Keratinocyte (primary cell): ENCODE measurements at regions not wholly inside any gene's neighbourhood (a gene's known extent, or its start where the extent isn't known, plus 50 kb on each side); places are given as distances from the start of the nearest gene placed in this dataset.

Experiments
- DNase-seq: peaks from one replicate; pipeline ENCODE4 v3.0.0-alpha.2; 2011; ENCODE audit warnings: low read depth, missing footprints, low spot score
- FAIRE-seq: peaks from 2 replicates; lab custom pipeline; 2011; peaks lifted over from hg19 to GRCh38; lab: Jason Lieb, UNC
- H2AFZ ChIP-seq: 2 replicates; pipeline ENCODE4 v1.6.0; 2012; ENCODE audit warnings: low read length, control low read depth, inconsistent platforms; ENCODE audit not compliant: control insufficient read depth
- H3K27ac ChIP-seq: 2 replicates; pipeline ENCODE4 v1.5.1; 2011; ENCODE audit warnings: low read length; ENCODE audit not compliant: control insufficient read depth, insufficient read depth
- H3K27me3 ChIP-seq: 3 replicates; pipeline ENCODE4 v1.6.0; 2011; ENCODE audit warnings: low read length; ENCODE audit not compliant: control insufficient read depth, insufficient read depth; ENCODE audit errors: extremely low read depth
- H3K36me3 ChIP-seq, 2 experiments: 2 replicates in 1 of 2; 3 replicates in 1 of 2; pipeline ENCODE4 v1.5.1; 2011; ENCODE audit warnings: low read length in 2 of 2, mild to moderate bottlenecking in 1 of 2; ENCODE audit not compliant: control insufficient read depth in 2 of 2, insufficient read depth in 2 of 2; ENCODE audit errors: extremely low read depth in 1 of 2
- H3K4me1 ChIP-seq: 3 replicates; pipeline ENCODE4 v1.5.1; 2011; ENCODE audit warnings: low read length; ENCODE audit not compliant: control insufficient read depth, insufficient read depth; ENCODE audit errors: extremely low read depth
- H3K4me2 ChIP-seq: 3 replicates; pipeline ENCODE4 v1.6.0; 2011; ENCODE audit warnings: low read depth, low read length; ENCODE audit not compliant: control insufficient read depth, insufficient read depth; ENCODE audit errors: extremely low read depth
- H3K4me3 ChIP-seq, 3 experiments: fragments of 200-600 bp in 1 of 3; sonication (generic) in 1 of 3; 2 replicates in 2 of 3; 3 replicates in 1 of 3; pipeline ENCODE4 v1.5.1; 2011 to 2016; ENCODE audit warnings: low read length in 3 of 3, mild to moderate bottlenecking in 3 of 3, control low read depth in 2 of 3, inconsistent platforms in 1 of 3, low read depth in 1 of 3, mixed read lengths in 1 of 3, mixed run types in 1 of 3, moderate library complexity in 1 of 3; ENCODE audit not compliant: control insufficient read depth in 2 of 3, insufficient read depth in 2 of 3; ENCODE audit errors: extremely low read depth in 1 of 3
- H3K79me2 ChIP-seq: 2 replicates; pipeline ENCODE4 v1.6.0; 2012; ENCODE audit warnings: low read length; ENCODE audit not compliant: control insufficient read depth, insufficient read depth
- H3K9ac ChIP-seq: 3 replicates; pipeline ENCODE4 v1.6.0; 2011; ENCODE audit warnings: low read length; ENCODE audit not compliant: control insufficient read depth, insufficient read depth; ENCODE audit errors: extremely low read depth
- H3K9me1 ChIP-seq: 3 replicates; pipeline ENCODE4 v1.6.0; 2011; ENCODE audit warnings: low read length; ENCODE audit not compliant: control insufficient read depth, insufficient read depth; ENCODE audit errors: extremely low read depth
- H3K9me3 ChIP-seq: 2 replicates; pipeline ENCODE4 v1.5.1; 2012; ENCODE audit warnings: low read depth, low read length; ENCODE audit not compliant: control insufficient read depth
- H4K20me1 ChIP-seq: 3 replicates; pipeline ENCODE4 v1.6.0; 2011; ENCODE audit warnings: low read length; ENCODE audit not compliant: control insufficient read depth, insufficient read depth; ENCODE audit errors: extremely low read depth
- CTCF ChIP-seq, 3 experiments: IDR thresholded peaks in 1 of 3; conservative IDR thresholded peaks in 1 of 3; optimal IDR thresholded peaks in 1 of 3; 2 replicates in 2 of 3; 3 replicates in 1 of 3; pipeline versions ENCODE3 to v1.5.1; 2011; ENCODE audit warnings: low read length in 3 of 3, mild to moderate bottlenecking in 3 of 3, moderate library complexity in 2 of 3, control low read depth in 1 of 3, inconsistent platforms in 1 of 3; ENCODE audit not compliant: insufficient read depth in 2 of 3; ENCODE audit errors: extremely low read depth in 1 of 3
- EZH2 ChIP-seq: IDR thresholded peaks from one replicate; pipeline ENCODE4 v1.6.1; 2012; ENCODE audit warnings: inconsistent platforms, mild to moderate bottlenecking, low read length, moderate library complexity
- dilution Hi-C: fragments of 300-500 bp; cut with MboI; formaldehyde crosslinking; loops from one replicate; pipeline ENCODE4 v1.7.0; 2020; ENCODE audit warnings: low sequenced_read_pairs; ENCODE audit not compliant: extremely low pct_ligation_motif_present

GRCh38 chr6:28750926-28751458, 172.8 kb downstream of the TRIM27 start:
- Histone ChIP-seq H3K9me1 (no peaks in the 10 kb centered on the region), H3K9ac (no peak overlapping the region), H3K9me3 (no peaks in the 10 kb centered on the region), H3K27me3 (peaks cover 3% of the 10 kb centered on the region), H3K79me2 (no peaks in the 10 kb centered on the region), H3K4me1 (peaks cover 5% of the 10 kb centered on the region), H3K36me3 (no peaks in the 10 kb centered on the region), H3K4me3 (no peak overlapping the region), H3K27ac (no peak overlapping the region), H2AFZ (no peak overlapping the region), H4K20me1 (no peaks in the 10 kb centered on the region), H3K4me2 (no peak overlapping the region)
- no peak for TF ChIP-seq EZH2
- no peak for TF ChIP-seq CTCF (optimal IDR thresholded peaks at IDR 0.05 in 1 of 3, IDR thresholded peaks at IDR 0.05 in 1 of 3, conservative IDR thresholded peaks at IDR 0.05 in 1 of 3; ENCODE audit: extremely low read depth in 1 of 3, insufficient read depth in 2 of 3, low read length in 3 of 3)
- DNase-seq (no peak), FAIRE-seq (no peak)
- dilution Hi-C loops: no loop called here

- TF ChIP-seq EZH2 (no peak), CTCF (optimal IDR thresholded peaks at IDR 0.05 in 1 of 3, IDR thresholded peaks at IDR 0.05 in 1 of 3, conservative IDR thresholded peaks at IDR 0.05 in 1 of 3; ENCODE audit: extremely low read depth in 1 of 3, insufficient read depth in 2 of 3, low read length in 3 of 3) (no peak)
- H3K79me2 ChIP-seq: no peaks in the 10 kb centered on the region
- no peaks in the 10 kb centered on the region for H3K9me1 ChIP-seq
- no peak overlapping the region for H3K27ac ChIP-seq
- FAIRE-seq: no peak
- no peak overlapping the region for H3K4me3 ChIP-seq
- H2AFZ ChIP-seq: no peak overlapping the region
- H3K27me3 ChIP-seq: no peaks in the 10 kb centered on the region
- dilution Hi-C loops: no loop called here
- no peaks in the 10 kb centered on the region for H4K20me1 ChIP-seq
- H3K9me3 ChIP-seq: no peaks in the 10 kb centered on the region
- no peak overlapping the region for H3K9ac ChIP-seq
- no peak overlapping the region for H3K4me2 ChIP-seq
- DNase-seq: no peak
- H3K4me1 ChIP-seq: peaks cover 5% of the 10 kb centered on the region
- H3K36me3 ChIP-seq: no peaks in the 10 kb centered on the region
Observed at GRCh38 chr6:28751514-28751913, 172.3 kb downstream of the TRIM27 start.
